HG02571 (cell line): ENCODE measurements at regions not wholly inside any gene's neighbourhood (a gene's known extent, or its start where the extent isn't known, plus 50 kb on each side); places are given as distances from the start of the nearest gene placed in this dataset.
A peak's percentile ranks its signal among the peaks of the same experiment; 100 is the strongest.
"Not testable (repeated sequence)": the region's sequence is repeated elsewhere in the genome, so short reads cannot be mapped to it uniquely, and the experiment has no call there.

Experiments used
- ATAC-seq: cut with Tn5 transposase; IDR thresholded peaks from one replicate; pipeline ENCODE4 v1.9.1; 2021; ENCODE audit warnings: mild to moderate bottlenecking, moderate library complexity; ENCODE audit not compliant: unreplicated experiment

GRCh38 chr6:117761610-117762009 is 86.3 kb downstream of the NUS1 start:
- ATAC-seq = no peak

GRCh38 chr6:117771403-117771802 is 96.1 kb downstream of the NUS1 start:
- peak; percentile 97 for ATAC-seq

GRCh38 chr6:117776441-117776840 is 101.2 kb downstream of the NUS1 start:
- no peak for ATAC-seq

GRCh38 chr6:117781550-117781949 is 106.3 kb downstream of the NUS1 start:
- ATAC-seq = no peak

GRCh38 chr6:117783279-117783678 is 108.0 kb downstream of the NUS1 start:
- ATAC-seq = no peak

GRCh38 chr6:117791012-117791411 is 115.7 kb downstream of the NUS1 start:
- ATAC-seq = no peak

- no peak for ATAC-seq
Measured at GRCh38 chr6:117795234-117795633, 111.8 kb upstream of the SLC35F1 start.

GRCh38 chr6:117798819-117799218 is 108.2 kb upstream of the SLC35F1 start:
- not testable (repeated sequence) for ATAC-seq

- ATAC-seq = no peak
Measured at GRCh38 chr6:117810269-117810668, 96.8 kb upstream of the SLC35F1 start.

- ATAC-seq = no peak
Measured at GRCh38 chr6:117817499-117817898, 89.6 kb upstream of the SLC35F1 start.

GRCh38 chr6:117817992-117818391 is 89.1 kb upstream of the SLC35F1 start:
- no peak for ATAC-seq

GRCh38 chr6:117818449-117818848 is 88.6 kb upstream of the SLC35F1 start:
- no peak for ATAC-seq

- no peak for ATAC-seq
Measured at GRCh38 chr6:117829594-117830319, 77.3 kb upstream of the SLC35F1 start.

- no peak for ATAC-seq
Measured at GRCh38 chr6:117837261-117837660, 69.8 kb upstream of the SLC35F1 start.

GRCh38 chr6:117840541-117840983 is 66.5 kb upstream of the SLC35F1 start:
- no peak for ATAC-seq

GRCh38 chr6:117847912-117848311 is 59.2 kb upstream of the SLC35F1 start:
- ATAC-seq = no peak

GRCh38 chr6:117849087-117849486 is 58.0 kb upstream of the SLC35F1 start:
- no peak for ATAC-seq
